Psoas muscle (tissue), 7 donors: ENCODE measurements at regions not wholly inside any gene's neighbourhood (a gene's known extent, or its start where the extent isn't known, plus 50 kb on each side); places are given as distances from the start of the nearest gene placed in this dataset.

ENCODE experiments used
- ATAC-seq, 4 donors: fragments of 200-7000 bp; cut with Tn5 transposase; one replicate each; pipeline ENCODE4 v1.9.1; 2020; ENCODE audit warnings: moderate library complexity in 3 of 4, mild to moderate bottlenecking in 2 of 4
- DNase-seq, 2 donors: peaks; one replicate each; pipeline ENCODE4 v3.0.0-alpha.2; 2020
- H3K27ac ChIP-seq: fragments of 200-600 bp; one replicate; pipeline ENCODE4 v1.8.0; 2022
- H3K27me3 ChIP-seq, 3 donors: fragments of 200-600 bp in 1 of 3; one replicate each; pipeline versions ENCODE4 v1.6.1 to v1.8.0; 2013 to 2022; ENCODE audit warnings: low read length in 2 of 3, mild to moderate bottlenecking in 2 of 3, moderate library complexity in 1 of 3; ENCODE audit not compliant: insufficient read depth in 3 of 3
- H3K36me3 ChIP-seq, 2 donors: fragments of 200-600 bp in 1 of 2; one replicate each; pipeline versions ENCODE4 v1.6.1 to v1.8.0; 2013 to 2022; ENCODE audit warnings: low read depth in 1 of 2, mild to moderate bottlenecking in 1 of 2, moderate library complexity in 1 of 2; ENCODE audit not compliant: insufficient read depth in 1 of 2
- H3K4me1 ChIP-seq: fragments of 200-600 bp; one replicate; pipeline ENCODE4 v1.8.0; 2022
- H3K4me3 ChIP-seq: fragments of 200-600 bp; one replicate; pipeline ENCODE4 v1.8.0; 2022; ENCODE audit warnings: mild to moderate bottlenecking
- H3K9me3 ChIP-seq: fragments of 200-600 bp; one replicate; pipeline ENCODE4 v1.8.0; 2022
- WGBS, 3 donors: extraction: QIAGEN DNeasy Blood & Tissue Kit; methylation state at CpG; one replicate each; pipeline versions ENCODE4 v1.1.6 to v1.1.7; 2013; 5-methylcytosine and 5-hydroxymethylcytosine counted together
- intact Hi-C, 2 donors: fragments of 100-400 bp; cut with DNase I; formaldehyde crosslinking; loops; one replicate each; pipeline versions ENCODE4 v1.11.0 to v1.14.2; 2022
- TF ChIP-seq, protein P1 (sequence below): fragments of 200-600 bp; IDR thresholded peaks from one replicate; pipeline ENCODE4 v1.8.0; 2022; ENCODE audit warnings: antibody characterized with exemption
- donor health status: healthy with polysubstance abuse.
- donor health status: DM: no; HTN: no; CAD: no; lungs with moderate emphysema.
- donor health status: Bipolar disorder and iron deficiency.
- donor health status: healthy.
- donor health status: DM: yes; HTN: yes; CAD: no.
- donor health status: DM: no; HTN: no; CAD: no.
- donor health status: DM: yes; HTN: yes; CAD: no.

DNA sequence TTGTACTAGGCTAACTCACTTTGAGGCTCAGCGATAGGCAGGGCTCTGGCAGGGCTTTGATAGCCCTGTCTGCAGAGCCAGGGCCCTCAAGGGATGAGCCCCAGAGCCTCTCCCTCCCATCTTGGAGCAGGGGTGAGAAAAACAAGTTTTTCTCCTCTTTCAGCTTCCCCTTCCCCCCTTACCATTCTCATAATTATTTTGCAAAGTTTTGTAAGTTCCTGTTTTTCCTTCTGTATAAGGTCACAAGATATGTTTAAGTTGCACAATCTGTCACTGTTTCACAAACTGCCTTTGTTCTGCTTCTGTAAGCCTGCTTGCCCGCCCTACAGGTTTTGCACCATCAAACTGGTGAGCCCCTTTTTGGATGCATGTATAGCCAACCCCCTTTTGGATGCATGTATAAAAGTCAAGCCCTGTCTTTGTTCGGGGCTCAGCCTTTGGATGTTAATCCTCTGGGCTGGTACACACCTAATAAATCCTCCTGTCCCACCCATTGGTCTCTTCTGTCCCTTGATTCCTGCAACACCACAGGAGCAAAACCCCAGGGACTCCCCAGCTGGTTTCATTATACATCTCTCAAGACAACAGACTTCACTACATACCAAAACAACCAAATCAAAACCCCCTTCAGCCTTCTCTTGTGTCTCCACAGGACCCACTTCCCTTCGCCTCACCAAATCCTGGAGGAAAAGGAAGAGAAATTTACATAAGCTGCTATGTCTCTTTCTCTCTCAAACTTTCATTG, 52.5 kb upstream of the RESF1 start:
- 78 to 88% (median 87%) methylated on average over 4 of the region's 4 CpGs for WGBS, 3 donors
- Histone ChIP-seq H3K27me3 (no peaks in the 10 kb centered on the region), H3K36me3 (no peaks in the 10 kb centered on the region), H3K9me3 (peaks cover 4% of the 10 kb centered on the region), H3K4me3 (no peak overlapping the region), H3K27ac (no peak overlapping the region), H3K4me1 (no peaks in the 10 kb centered on the region)
- no peak for DNase-seq
- intact Hi-C loops, result no loop called here
- TF ChIP-seq, protein P1, sequence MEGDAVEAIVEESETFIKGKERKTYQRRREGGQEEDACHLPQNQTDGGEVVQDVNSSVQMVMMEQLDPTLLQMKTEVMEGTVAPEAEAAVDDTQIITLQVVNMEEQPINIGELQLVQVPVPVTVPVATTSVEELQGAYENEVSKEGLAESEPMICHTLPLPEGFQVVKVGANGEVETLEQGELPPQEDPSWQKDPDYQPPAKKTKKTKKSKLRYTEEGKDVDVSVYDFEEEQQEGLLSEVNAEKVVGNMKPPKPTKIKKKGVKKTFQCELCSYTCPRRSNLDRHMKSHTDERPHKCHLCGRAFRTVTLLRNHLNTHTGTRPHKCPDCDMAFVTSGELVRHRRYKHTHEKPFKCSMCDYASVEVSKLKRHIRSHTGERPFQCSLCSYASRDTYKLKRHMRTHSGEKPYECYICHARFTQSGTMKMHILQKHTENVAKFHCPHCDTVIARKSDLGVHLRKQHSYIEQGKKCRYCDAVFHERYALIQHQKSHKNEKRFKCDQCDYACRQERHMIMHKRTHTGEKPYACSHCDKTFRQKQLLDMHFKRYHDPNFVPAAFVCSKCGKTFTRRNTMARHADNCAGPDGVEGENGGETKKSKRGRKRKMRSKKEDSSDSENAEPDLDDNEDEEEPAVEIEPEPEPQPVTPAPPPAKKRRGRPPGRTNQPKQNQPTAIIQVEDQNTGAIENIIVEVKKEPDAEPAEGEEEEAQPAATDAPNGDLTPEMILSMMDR, result no peak
- ATAC-seq, result no peak

DNA sequence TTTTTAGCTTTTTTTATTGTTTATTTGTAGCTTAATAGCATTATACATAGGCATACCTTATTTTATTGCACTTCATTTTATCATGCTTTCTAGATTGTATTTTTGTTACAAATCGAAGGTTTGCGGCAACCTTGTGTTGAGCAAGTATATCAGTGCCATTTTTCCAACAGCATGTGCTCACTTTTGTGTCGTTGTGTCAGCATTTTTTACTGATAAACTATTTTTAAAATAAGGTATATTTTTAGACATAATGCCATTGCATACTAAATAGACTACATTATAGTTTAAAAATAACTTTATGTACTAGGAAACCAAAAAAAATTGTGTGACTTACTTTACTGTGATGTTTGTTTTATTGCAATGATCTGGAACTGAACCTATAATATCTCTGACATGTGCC, 56.2 kb upstream of the RESF1 start:
- no peaks in the 10 kb centered on the region for H3K4me1 ChIP-seq
- peaks cover 4% of the 10 kb centered on the region for H3K9me3 ChIP-seq
- ATAC-seq, result no peak
- H3K27ac ChIP-seq, result no peak overlapping the region
- no peaks in the 10 kb centered on the region for H3K27me3 ChIP-seq
- H3K36me3 ChIP-seq, result no peaks in the 10 kb centered on the region
- 86 to 91% (median 89%) methylated on average over 3 of the region's 3 CpGs for WGBS, 3 donors
- DNase-seq, result no peak
- TF ChIP-seq, protein P1, result no peak
- intact Hi-C loops, result no loop called here
- H3K4me3 ChIP-seq, result no peak overlapping the region

DNA sequence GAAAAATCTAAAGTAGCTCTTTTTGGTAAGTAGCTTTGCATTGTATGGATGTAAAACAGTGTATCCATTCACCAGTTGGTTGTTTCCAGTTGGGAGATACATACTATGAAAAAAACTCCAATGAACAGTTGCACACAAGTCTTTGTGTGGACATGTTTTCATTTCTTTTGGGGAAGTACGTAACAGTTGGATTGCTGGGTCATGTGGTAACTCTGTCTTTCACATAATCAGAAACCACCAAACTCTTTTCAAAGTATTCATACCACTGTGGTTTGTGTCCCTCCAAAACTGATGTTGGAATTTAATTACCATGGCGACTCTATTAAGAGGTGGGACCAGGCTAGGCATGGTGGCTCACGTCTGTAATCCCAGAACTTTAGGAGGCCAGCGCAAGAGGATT, 58.9 kb upstream of the RESF1 start:
- no peak for ATAC-seq
- TF ChIP-seq, protein P1, result no peak
- DNase-seq, result no peak
- no peaks in the 10 kb centered on the region for H3K4me1 ChIP-seq
- no peaks in the 10 kb centered on the region for H3K36me3 ChIP-seq
- no peaks in the 10 kb centered on the region for H3K9me3 ChIP-seq
- WGBS, 3 donors, result 82 to 90% (median 85%) methylated on average over 4 of the region's 4 CpGs
- no peaks in the 10 kb centered on the region for H3K27me3 ChIP-seq
- intact Hi-C loops, result no loop called here
- no peak overlapping the region for H3K4me3 ChIP-seq
- no peak overlapping the region for H3K27ac ChIP-seq

DNA sequence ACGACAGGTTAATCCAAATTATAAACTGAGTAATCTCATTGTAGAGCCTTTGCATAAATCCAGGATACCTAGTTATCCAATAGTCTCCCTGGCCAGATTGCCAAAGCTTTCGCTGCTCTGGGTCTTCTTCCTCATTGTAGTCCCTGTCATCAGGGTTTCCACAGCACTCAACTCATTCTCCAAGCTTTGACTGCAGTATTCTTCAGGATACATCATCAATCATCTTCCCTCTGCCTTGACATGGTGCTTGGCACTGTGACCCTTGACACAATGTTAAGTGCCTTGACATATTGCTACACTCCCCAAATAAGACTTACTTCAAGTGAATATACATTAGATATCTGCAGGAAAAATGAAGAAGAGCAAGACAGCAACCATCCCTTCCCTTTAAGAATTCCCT, 60.1 kb upstream of the RESF1 start:
- WGBS, 3 donors, result 69 to 72% (median 72%) methylated on average over 2 of the region's 2 CpGs
- intact Hi-C loops, result no loop called here
- H3K27ac ChIP-seq, result no peak overlapping the region
- TF ChIP-seq, protein P1, result no peak
- DNase-seq, result no peak
- H3K27me3 ChIP-seq, result no peaks in the 10 kb centered on the region
- H3K36me3 ChIP-seq, result no peaks in the 10 kb centered on the region
- H3K9me3 ChIP-seq, result no peaks in the 10 kb centered on the region
- H3K4me1 ChIP-seq, result no peaks in the 10 kb centered on the region
- no peak overlapping the region for H3K4me3 ChIP-seq
- no peak for ATAC-seq
